Stimulated activated CD8-positive, alpha-beta memory T cell treated with anti-CD3 and anti-CD28 coated beads, Interleukin-4, amount 100 ng/mL, for 4 hours (primary cell): ENCODE measurements at regions not wholly inside any gene's neighbourhood (a gene's known extent, or its start where the extent isn't known, plus 50 kb on each side); places are given as distances from the start of the nearest gene placed in this dataset.

Experiments
- DNase-seq, 2 donors: peaks; one replicate each; pipeline ENCODE4 v3.0.0-alpha.2; 2020; ENCODE audit warnings: low read depth in 2 of 2, low spot score in 1 of 2

DNA sequence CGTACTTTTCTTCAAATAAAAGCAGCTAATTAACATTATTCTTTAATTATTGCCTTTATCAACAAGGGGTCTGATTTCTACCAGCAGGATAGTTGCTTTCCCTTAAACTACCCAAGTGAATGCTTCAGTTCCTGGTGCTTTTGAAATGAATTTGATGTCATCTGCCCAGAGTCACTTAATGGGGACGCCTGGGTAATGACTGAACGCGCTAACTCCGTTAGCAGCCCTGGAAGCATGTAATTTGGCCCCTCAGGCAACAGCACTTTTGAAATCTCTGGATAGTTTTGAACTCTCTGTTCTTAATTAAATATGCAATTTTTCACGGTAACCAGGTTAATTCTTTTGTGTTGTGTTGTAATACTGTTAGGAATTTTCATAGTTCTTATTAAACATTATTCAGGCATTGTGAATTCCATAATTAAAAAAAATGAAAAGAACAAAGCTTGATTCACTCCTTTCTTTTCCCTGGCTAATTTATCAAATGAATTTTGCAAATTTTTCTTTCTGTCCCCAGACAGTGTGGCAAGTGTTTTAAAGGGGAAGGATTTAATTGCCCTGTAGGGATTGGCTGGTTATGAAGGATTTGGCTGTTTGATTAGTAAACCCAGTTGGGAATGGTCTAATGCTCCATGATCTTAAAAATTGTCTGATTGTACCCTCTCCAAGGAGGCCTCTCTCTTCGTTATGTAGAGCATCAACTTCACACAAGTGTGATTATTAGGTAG, 137.5 kb upstream of the MYL2 start:
- DNase-seq = no peak

DNA sequence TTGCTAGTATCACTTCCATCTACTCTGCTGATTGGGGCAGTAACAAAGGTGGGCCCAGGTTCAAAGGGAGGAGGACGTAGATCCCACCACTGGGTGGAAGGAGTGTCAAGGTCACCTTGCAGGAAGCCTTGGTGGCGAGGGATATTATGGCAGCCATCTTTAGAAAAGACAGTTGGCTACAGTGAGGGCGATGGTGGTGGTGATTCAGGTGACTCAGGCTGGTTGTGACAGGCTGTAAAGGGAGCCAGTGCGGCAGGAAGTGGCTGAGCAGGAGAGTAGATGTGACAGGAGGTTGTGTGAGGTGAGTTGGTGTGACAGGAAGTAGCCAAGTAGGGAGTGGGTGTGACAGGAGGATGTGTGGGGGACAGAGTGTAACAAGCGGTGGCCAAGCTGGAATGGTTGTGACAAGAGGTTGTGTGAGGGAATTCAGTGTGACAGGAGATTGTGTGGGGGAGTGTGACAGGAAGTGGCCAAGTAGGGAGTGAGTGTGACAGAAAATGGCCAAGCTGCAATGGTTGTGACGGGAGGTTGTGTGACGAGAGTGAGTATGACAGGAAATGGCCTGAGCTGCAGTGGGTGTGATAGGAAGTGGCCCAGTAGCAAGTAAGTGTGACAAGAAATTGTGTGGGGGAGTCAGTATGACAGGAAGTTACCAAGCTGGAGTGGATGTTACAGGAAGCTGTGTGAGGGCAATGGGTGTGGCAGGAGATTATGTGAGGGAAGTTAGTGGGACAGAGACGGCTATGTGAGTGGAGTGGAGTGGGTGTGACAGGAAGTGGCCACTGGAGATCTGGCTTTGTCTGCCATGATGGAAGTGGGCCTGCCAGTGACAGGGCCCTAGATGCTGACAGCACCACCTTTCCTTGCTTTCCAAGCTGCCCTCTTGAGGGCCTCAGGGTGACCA, 136.5 kb upstream of the MYL2 start:
- DNase-seq = peak; percentile 37 to 40

DNA sequence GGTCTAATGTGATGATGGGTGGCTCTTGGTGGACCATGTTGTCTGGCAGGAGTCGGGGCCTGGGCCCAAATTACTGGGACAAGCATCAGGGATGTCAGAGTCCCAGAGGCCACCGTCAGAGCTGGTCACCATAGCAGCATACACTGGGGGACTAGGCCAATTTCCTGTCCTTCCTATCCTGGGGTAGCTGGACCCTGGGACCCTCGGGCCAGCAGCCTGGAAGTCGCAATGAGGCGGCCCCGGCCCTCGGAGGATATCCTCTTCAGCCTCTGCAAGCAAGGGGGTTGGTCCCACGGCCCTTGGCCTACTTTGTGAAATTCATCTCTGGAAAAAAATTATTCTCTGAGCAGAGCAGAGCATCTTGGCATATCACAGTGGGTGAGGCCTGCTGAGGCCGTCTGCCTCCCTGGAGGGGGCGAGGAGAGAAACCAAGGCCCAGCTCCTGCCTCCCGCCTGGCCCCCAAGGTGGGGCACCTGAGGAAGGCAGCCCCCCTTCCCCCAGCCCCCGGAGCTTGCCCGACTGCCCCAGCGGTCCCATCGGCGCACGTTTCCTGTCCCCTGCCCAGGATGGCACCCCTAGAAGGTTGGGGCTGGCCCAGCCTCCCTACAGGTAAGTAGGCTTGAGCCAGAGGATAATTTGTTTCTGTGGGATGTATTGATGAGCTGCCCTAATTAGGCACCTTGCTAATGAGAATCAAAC, 135.0 kb upstream of the MYL2 start:
- no peak for DNase-seq

GRCh38 chr12:111048991-111049390, 128.6 kb upstream of the MYL2 start:
- DNase-seq = no peak

DNA sequence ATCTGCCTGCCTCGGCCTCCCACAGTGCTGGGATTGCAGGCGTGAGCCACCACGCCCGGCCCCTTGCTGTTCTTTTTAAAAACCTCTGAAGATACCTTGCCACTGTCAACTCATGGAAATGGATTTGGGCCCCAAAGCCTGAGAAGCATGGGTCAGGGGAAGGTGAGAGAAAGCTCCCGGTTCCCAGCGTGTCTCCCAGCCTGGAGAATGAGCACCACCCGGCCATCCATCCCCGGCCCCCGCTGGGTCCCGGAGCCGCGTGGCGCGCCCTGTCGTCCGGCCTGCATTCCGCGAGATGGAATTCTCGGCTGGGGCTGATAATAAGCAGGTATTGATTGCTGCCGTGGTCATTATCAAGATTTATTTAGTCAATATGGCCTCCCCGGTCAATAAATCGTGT, 126.5 kb upstream of the MYL2 start:
- no peak for DNase-seq

DNA sequence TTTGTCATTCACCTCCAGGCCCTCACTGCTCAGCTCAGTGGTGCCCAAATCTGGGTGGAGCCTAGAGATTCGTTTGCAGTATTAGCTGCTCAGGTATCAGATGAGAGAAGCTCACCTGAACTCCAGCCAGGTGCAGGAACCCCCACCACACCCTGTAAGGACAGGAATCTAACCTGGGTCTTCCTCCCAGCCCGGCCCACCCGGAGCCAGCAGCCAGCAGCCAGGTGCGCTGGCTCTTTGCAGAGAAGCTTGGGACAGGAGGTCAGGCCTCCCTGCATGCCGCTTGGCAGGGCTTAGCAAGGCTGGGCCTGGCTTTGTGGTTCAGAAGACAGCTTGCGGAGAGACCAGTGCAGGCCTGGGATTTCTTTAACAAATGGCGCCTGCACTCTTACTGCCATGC, 125.6 kb upstream of the MYL2 start:
- DNase-seq = no peak

DNA sequence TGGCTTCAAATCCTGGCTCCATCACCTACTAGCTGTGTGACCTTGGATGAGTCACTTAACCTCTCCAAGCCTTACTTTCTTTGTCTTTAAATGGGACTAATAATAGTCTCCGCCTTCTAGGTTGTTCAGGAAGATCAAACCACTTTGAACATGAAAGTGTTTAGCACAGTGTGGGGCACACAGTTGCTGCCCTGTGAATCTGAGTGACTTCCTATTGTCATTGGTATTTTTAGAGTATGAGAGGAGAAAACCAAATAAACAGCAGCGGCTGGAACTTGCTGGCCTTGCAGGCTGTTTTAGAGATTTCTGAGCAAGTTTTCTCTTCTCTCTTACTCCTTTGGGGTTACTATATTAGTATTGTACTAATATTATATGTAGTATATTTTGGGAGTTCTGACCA, 120.7 kb upstream of the MYL2 start:
- no peak for DNase-seq

DNA sequence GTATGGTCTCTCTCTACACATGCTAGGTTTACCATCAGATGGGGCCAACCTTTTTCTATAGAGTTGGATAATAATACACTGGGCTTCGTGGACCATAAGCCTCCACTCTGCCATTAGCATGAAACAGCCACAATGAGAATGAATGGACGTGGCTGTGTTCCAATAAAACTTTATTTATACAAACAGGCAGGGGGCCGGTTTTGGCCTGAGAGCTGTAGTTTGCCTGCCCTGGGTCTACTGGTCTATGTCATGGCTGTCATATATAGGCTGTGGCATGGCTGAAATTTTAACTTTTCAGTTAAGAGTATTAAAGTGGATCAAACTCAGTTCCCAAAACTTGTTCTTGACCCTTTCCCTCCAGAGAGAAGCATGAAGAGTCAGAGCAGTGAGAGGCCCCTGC, 120.3 kb upstream of the MYL2 start:
- DNase-seq = no peak

GRCh38 chr12:111038941-111039340, 118.6 kb upstream of the MYL2 start:
- no peak for DNase-seq

GRCh38 chr12:111038077-111038476, 117.7 kb upstream of the MYL2 start:
- DNase-seq = no peak

DNA sequence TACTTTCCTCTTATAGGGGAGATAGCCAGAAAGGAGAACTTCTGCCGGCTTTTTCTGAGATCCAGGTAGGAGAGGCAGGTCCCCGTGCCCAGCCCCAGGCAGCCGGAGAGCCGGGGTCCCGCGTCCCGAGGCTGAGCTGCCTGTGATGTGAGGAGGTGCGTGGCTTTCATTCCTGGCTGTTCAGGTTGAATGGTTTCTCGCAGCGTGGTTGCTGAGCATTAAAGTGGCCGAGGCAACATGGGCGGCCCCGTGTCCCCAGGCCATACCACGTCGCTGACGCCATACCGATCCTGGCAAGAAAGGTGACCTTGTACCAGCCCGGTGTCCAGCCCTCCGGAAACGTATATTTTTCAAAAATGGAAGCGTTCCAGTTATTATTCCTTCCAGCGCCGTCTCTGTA, 116.7 kb upstream of the MYL2 start:
- no peak for DNase-seq

DNA sequence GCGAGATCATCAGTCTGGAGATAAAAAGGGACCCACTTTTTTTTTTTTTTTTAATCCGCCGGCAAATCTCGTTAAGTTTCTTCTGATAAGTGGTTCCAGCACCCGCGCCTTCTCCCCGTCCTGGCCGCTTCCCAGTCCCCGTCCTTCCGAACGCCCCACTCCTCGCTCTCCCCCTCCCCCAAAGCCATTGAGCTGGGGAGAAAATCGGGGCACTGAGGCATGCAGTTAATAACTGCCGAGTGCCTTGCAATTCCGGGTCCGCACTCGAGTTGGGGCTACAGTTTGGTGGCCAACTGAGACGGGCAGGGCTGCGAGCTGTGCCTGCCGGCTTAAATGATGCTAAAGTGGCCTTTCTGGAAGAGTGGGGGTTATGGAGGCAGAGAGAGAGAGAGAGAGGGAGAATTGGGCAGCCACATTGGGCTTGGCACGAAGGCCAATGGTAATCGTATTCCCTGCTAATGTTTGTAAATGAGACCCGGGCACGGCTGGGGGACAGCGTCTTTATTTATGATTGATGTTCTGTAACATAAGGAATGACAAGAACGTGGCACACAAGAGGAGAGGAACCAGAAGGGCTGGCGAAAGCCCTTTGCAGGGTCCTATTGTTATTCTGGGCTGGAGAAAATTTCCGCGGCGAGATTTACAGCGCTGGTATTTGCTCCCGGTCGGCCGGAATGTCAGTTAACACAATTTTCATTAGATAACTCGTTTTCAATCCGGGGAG, 115.4 kb upstream of the MYL2 start:
- no peak for DNase-seq

GRCh38 chr12:111034886-111035577, 114.7 kb upstream of the MYL2 start:
- no peak for DNase-seq

- DNase-seq = no peak
Observed at GRCh38 chr12:111034083-111034885, 113.9 kb upstream of the MYL2 start, which contains the start of gene CUX2. CUX2 (plus strand) TSS chr12:111034165.

GRCh38 chr12:111033281-111034082, 113.1 kb upstream of the MYL2 start:
- no peak for DNase-seq

- no peak for DNase-seq
Observed at GRCh38 chr12:111032591-111032919, 112.2 kb upstream of the MYL2 start.

DNA sequence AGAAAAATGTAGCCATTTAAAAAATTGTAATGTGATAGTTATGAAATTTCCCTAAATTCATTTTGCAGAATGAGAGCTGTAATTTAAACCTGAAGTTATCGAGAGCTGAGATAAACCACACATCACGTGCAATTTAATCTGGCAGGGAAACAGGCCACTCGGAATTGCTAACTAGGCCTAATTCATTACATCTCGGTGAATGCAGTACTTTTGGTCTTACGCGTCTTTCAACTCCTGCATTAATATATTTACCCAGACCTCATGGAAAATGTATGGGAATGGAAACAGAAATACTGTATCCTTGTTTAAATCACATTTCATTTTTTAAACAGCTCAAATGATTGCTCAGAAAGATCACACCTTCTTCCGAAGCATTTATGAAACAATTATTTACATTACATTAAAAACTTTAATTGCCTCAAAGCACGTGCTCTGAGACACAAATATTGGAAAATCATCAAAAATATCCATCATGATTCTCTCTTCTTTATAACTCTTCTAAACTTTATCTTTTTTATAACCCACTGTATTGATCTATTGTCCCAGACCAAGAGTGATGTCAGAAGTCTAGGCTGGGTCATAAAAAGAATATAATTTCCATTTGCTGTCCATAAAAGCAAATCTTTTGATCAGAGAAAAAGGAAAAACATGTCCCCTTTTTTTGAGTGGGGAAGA, 111.7 kb upstream of the MYL2 start:
- no peak for DNase-seq

DNA sequence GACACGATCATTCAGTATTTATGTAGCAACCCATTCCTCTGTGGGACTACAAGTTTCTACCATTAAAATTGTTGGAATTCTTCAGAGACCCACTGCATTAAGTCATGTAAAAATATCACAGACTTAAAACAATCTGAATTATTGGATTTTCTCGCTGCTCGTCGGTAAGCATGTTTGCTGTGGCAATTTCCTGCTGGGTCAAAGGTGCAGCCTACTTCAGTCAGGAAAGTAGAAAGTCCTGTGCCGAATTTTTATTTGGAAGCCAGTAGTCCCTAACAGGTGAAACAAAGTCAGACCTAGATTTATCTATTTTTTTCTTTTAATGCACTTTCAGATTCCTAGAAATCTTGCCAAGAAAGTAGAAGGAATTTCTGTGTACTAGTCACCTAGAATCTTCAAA, 110.4 kb upstream of the MYL2 start:
- no peak for DNase-seq

- no peak for DNase-seq
Observed at GRCh38 chr12:111029732-111030131, 109.4 kb upstream of the MYL2 start.
